AG04450 (cell line): ENCODE measurements at regions not wholly inside any gene's neighbourhood (a gene's known extent, or its start where the extent isn't known, plus 50 kb on each side); places are given as distances from the start of the nearest gene placed in this dataset.

Source experiments
- CTCF ChIA-PET: fragments of 300-600, 350-600 bp; formaldehyde crosslinking; extraction: SDS; loops from one replicate; lab custom pipeline; 2022; ENCODE audit warnings: antibody characterized with exemption, inconsistent platforms; lab: Charles Lee
- POLR2A ChIA-PET: fragments of 350-600 bp; formaldehyde crosslinking; extraction: SDS; loops from one replicate; lab custom pipeline; 2021; ENCODE audit warnings: antibody characterized with exemption, inconsistent platforms; lab: Yijun Ruan, JAX
- DNase-seq: peaks from one replicate; pipeline ENCODE4 v3.0.0-alpha.2; 2011; ENCODE audit warnings: low read depth, low spot score
- H3K27ac ChIP-seq: one replicate; pipeline ENCODE4 v1.5.1; 2012; ENCODE audit warnings: low read depth, low read length, control low read depth
- H3K27me3 ChIP-seq: one replicate; pipeline ENCODE4 v1.6.0; 2012; ENCODE audit warnings: low read length; ENCODE audit not compliant: control insufficient read depth, insufficient read depth
- H3K4me3 ChIP-seq: 2 replicates; pipeline ENCODE4 v1.5.1; 2011; ENCODE audit warnings: mild to moderate bottlenecking, low read depth, low read length, control low read depth
- H3K9me3 ChIP-seq: 2 replicates; pipeline ENCODE4 v1.5.1; 2012; ENCODE audit warnings: low read length; ENCODE audit not compliant: control insufficient read depth, insufficient read depth
- CTCF ChIP-seq: IDR thresholded peaks from 2 replicates; pipeline ENCODE4 v1.5.1; 2011; ENCODE audit warnings: low read depth, low read length, control low read depth, inconsistent platforms

DNA sequence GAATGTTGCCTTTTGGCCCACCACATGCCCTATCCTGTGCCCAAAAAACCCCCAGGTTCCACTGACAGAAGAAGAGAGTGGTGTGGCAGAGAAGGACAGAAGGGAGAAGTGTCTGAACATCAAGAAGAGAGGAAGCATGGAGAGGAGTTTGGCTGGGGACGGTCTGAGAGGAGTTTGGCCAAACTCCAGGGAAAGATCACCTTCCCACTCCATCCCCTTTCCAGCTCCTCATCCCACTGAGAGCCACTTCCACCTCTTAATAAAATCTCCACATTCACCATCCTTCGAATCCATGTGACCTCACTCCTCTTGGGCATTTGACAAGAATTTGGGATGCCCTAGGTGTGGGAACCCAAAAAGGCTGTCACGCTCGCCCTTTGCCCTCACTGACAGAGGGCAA, 311.6 kb upstream of the GRM7 start:
- ChIA-PET CTCF (no interaction called here), POLR2A (no interaction called here)
- peaks cover 18% of the 10 kb centered on the region for H3K9me3 ChIP-seq
- no peak overlapping the region for H3K27ac ChIP-seq
- no peak for TF ChIP-seq CTCF
- no peak overlapping the region for H3K4me3 ChIP-seq
- no peak for DNase-seq
- H3K27me3 ChIP-seq, result no peaks in the 10 kb centered on the region

GRCh38 chr3:6551165-6551564, 309.8 kb upstream of the GRM7 start:
- TF ChIP-seq CTCF, result no peak
- DNase-seq, result no peak
- ChIA-PET CTCF (no interaction called here), POLR2A (no interaction called here)
- no peaks in the 10 kb centered on the region for H3K27me3 ChIP-seq
- peaks cover 15% of the 10 kb centered on the region for H3K9me3 ChIP-seq
- no peak overlapping the region for H3K4me3 ChIP-seq
- no peak overlapping the region for H3K27ac ChIP-seq

- no peak for DNase-seq
- no peak overlapping the region for H3K4me3 ChIP-seq
- TF ChIP-seq CTCF, result no peak
- POLR2A ChIA-PET, result no interaction called here
- CTCF ChIA-PET, result no interaction called here
- no peak overlapping the region for H3K27ac ChIP-seq
- H3K9me3 ChIP-seq, result peaks cover 9% of the 10 kb centered on the region
- no peaks in the 10 kb centered on the region for H3K27me3 ChIP-seq
Observed at GRCh38 chr3:6560259-6560658, 300.7 kb upstream of the GRM7 start.

DNA sequence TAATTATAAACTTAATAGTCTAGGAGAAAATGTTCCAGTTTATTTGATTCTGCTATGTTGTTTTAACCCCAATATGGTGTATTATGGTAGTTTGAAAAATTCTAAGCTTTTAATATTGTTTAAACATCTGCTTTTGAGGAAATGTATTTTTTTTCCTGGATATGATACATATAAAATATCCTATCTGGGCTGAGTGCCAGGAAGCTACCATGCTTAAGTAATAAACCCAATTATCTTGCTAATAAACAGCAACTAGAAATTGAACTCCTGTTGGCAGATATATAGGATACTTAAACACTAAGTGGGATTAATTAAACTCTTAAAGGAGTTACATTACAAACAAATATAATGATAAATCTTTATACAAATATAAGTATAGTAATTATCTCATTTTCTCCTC, 293.7 kb upstream of the GRM7 start:
- CTCF ChIA-PET, result no interaction called here
- POLR2A ChIA-PET, result no interaction called here
- no peaks in the 10 kb centered on the region for H3K27me3 ChIP-seq
- no peak overlapping the region for H3K4me3 ChIP-seq
- DNase-seq, result no peak
- H3K27ac ChIP-seq, result no peak overlapping the region
- no peak for TF ChIP-seq CTCF
- H3K9me3 ChIP-seq, result peaks cover 5% of the 10 kb centered on the region

DNA sequence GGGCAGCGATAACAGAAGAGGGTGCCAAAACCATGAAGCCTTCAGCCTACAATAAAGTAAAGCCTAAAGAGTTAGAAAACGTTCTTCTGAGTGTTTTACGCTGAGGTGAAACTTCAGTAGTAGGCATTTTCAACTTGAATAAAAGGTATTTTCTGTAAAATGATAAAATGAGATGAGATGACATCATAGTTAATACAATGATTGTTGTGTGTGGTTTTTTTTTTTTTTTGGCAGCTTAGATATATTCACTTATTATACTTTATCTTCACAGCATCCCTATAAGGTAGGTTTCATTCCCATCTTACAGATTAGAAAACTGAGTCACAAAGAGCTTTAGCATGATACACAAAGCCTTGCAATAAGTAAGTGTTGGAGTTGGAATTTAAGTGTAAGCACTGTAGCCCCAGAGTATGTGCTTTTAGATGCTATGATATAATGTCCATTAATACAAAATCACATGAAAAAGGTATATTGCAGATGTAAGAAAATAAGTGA, 291.9 kb upstream of the GRM7 start:
- CTCF ChIA-PET, result no interaction called here
- peaks cover 8% of the 10 kb centered on the region for H3K9me3 ChIP-seq
- POLR2A ChIA-PET, result no interaction called here
- H3K27me3 ChIP-seq, result no peaks in the 10 kb centered on the region
- H3K27ac ChIP-seq, result no peak overlapping the region
- H3K4me3 ChIP-seq, result no peak overlapping the region
- no peak for TF ChIP-seq CTCF
- no peak for DNase-seq
